Heart left ventricle (tissue), 16 donors: ENCODE measurements at regions not wholly inside any gene's neighbourhood (a gene's known extent, or its start where the extent isn't known, plus 50 kb on each side); places are given as distances from the start of the nearest gene placed in this dataset.

Source experiments
- ATAC-seq, 4 donors: fragments of 200-7000 bp; cut with Tn5 transposase; one replicate each; pipeline ENCODE4 v1.9.1; 2020 to 2022; ENCODE audit warnings: moderate library complexity in 4 of 4, mild to moderate bottlenecking in 3 of 4, moderate number of reproducible peaks in 1 of 4
- DNase-seq, 5 donors: peaks; one replicate each; pipeline ENCODE4 v3.0.0-alpha.2; 2020
- H3K27ac ChIP-seq, 12 donors: fragments of 200-600 bp; sonication (generic) in 4 of 12; one replicate each; pipeline versions ENCODE4 v1.5.0 to v1.8.0; 2016 to 2022; ENCODE audit warnings: mild to moderate bottlenecking in 2 of 12
- H3K27me3 ChIP-seq, 9 donors: fragments of 200-600 bp; sonication (generic) in 2 of 9; one replicate each; pipeline versions ENCODE4 v1.5.1 to v1.8.0; 2016 to 2022; ENCODE audit warnings: mild to moderate bottlenecking in 3 of 9
- H3K36me3 ChIP-seq, 9 donors: fragments of 200-600 bp; sonication (generic) in 2 of 9; one replicate each; pipeline versions ENCODE4 v1.5.0 to v1.8.0; 2018 to 2022; ENCODE audit warnings: mild to moderate bottlenecking in 2 of 9
- H3K4me1 ChIP-seq, 12 donors: fragments of 200-600 bp; sonication (generic) in 4 of 12; one replicate each; pipeline versions ENCODE4 v1.5.0 to v1.8.0; 2016 to 2022; ENCODE audit warnings: mild to moderate bottlenecking in 3 of 12
- H3K4me3 ChIP-seq, 12 donors: fragments of 200-600 bp; sonication (generic) in 4 of 12; one replicate each; pipeline versions ENCODE4 v1.5.0 to v1.8.0; 2017 to 2022; ENCODE audit warnings: mild to moderate bottlenecking in 9 of 12, moderate library complexity in 4 of 12
- H3K9me3 ChIP-seq, 12 donors: fragments of 200-600 bp; sonication (generic) in 4 of 12; one replicate each; pipeline versions ENCODE4 v1.5.0 to v1.8.0; 2016 to 2022; ENCODE audit warnings: mild to moderate bottlenecking in 1 of 12
- CTCF ChIP-seq, 12 donors: fragments of 200-600 bp; sonication (generic) in 4 of 12; IDR thresholded peaks; one replicate each; pipeline versions ENCODE4 v1.5.0 to v1.8.0; 2018 to 2022; ENCODE audit warnings: antibody characterized with exemption in 12 of 12, mild to moderate bottlenecking in 5 of 12
- POLR2A ChIP-seq, 2 donors: fragments of 450-650 bp; IDR thresholded peaks; one replicate each; pipeline ENCODE4 v1.6.1; 2017; ENCODE audit warnings: antibody characterized with exemption in 2 of 2, mild to moderate bottlenecking in 2 of 2, moderate library complexity in 2 of 2
- WGBS, 4 donors: extraction: QIAGEN DNeasy Blood & Tissue Kit in 2 of 4; methylation state at CpG; one replicate each; pipeline versions ENCODE4 v1.1.5 to v1.1.7; 2013 to 2018; 5-methylcytosine and 5-hydroxymethylcytosine counted together
- intact Hi-C, 10 donors: fragments of 100-400 bp; cut with DNase I; formaldehyde crosslinking; loops; one replicate each; pipeline versions ENCODE4 v1.11.1 to v1.14.2; 2022
- donor health status: ischemic (EF 13 %, LVEDD 7.1; RV severe dilation, severe dysfunction).
- donor health status: healthy with polysubstance abuse.
- donor health status: DM: no; HTN: yes; CAD: no.
- donor health status: DM: no; HTN: no; CAD: no.
- donor health status: ischemic (EF 25% LVEDD 6.9; RV normal size, moderate dysfunction).
- donor health status: ischemic (EF 25% LVEDD 5.7; RV mildly dilated, moderate dysfunction).
- donor health status: healthy.
- donor health status: DM: yes; HTN: yes; CAD: no.
- donor health status: ischemic (EF 35%, LVEDD 5.7; RV mildly dilated, moderate dysfunction).
- donor health status: nonischemic (EF 11% LVEDD 7.7; RV severe dilation, severe dysfunction).
- donor health status: DM: yes; HTN: yes; CAD: no.
- donor health status: PGD.
- donor health status: ischemic (EF 29% LVEDD 5.4; RV normal size, mild dysfunction).
- donor health status: nonischemic (EF 23%, LVEDD 6.1; RV moderate dilation, normal function).

- H3K4me3 ChIP-seq, result no peak overlapping the region
- H3K4me1 ChIP-seq, result no peaks in the 10 kb centered on the region
- 84 to 87% (median 86%) methylated on average over 5 of the region's 5 CpGs for WGBS, 4 donors
- no peak for ATAC-seq
- no peaks in the 10 kb centered on the region for H3K9me3 ChIP-seq
- no peak overlapping the region for H3K27ac ChIP-seq
- TF ChIP-seq CTCF (IDR thresholded peaks at IDR 0.05), result no peak
- no peak for TF ChIP-seq POLR2A (IDR thresholded peaks at IDR 0.05)
- H3K36me3 ChIP-seq, result no peaks in the 10 kb centered on the region
- no peak for DNase-seq
- H3K27me3 ChIP-seq, result no peaks in the 10 kb centered on the region
- intact Hi-C loops, result no loop called here
Measured at GRCh38 chr12:74963867-74964331, 245.7 kb downstream of the KCNC2 start.

- no peaks in the 10 kb centered on the region for H3K36me3 ChIP-seq
- no peak for ATAC-seq
- intact Hi-C loops, result no loop called here
- H3K27ac ChIP-seq, result no peak overlapping the region
- DNase-seq, result no peak
- 61 to 71% (median 65%) methylated on average over 2 of the region's 2 CpGs for WGBS, 4 donors
- H3K4me1 ChIP-seq, result no peaks in the 10 kb centered on the region
- no peaks in the 10 kb centered on the region for H3K27me3 ChIP-seq
- peaks cover 0 to under 1% (median 0%) of the 10 kb centered on the region in 12 donors for H3K9me3 ChIP-seq
- no peak overlapping the region for H3K4me3 ChIP-seq
- TF ChIP-seq CTCF (IDR thresholded peaks at IDR 0.05) (no peak), POLR2A (IDR thresholded peaks at IDR 0.05) (no peak)
Measured at GRCh38 chr12:74964390-74964789, 245.2 kb downstream of the KCNC2 start.

GRCh38 chr12:74971201-74971600 lies 238.4 kb downstream of the KCNC2 start:
- ATAC-seq, result no peak
- no peaks in the 10 kb centered on the region for H3K4me1 ChIP-seq
- H3K27ac ChIP-seq, result no peak overlapping the region
- H3K36me3 ChIP-seq, result no peaks in the 10 kb centered on the region
- intact Hi-C loops, result no loop called here
- no peak for DNase-seq
- peaks cover 0 to 13% (median 0%) of the 10 kb centered on the region in 12 donors for H3K9me3 ChIP-seq
- TF ChIP-seq POLR2A (IDR thresholded peaks at IDR 0.05), result no peak
- H3K27me3 ChIP-seq, result no peaks in the 10 kb centered on the region
- H3K4me3 ChIP-seq, result no peak overlapping the region
- WGBS, 4 donors, result 40 to 64% (median 60%) methylated on average over 1 of the region's 1 CpG

GRCh38 chr12:74977832-74978481 lies 231.7 kb downstream of the KCNC2 start:
- Histone ChIP-seq H3K27me3 (no peaks in the 10 kb centered on the region), H3K4me1 (no peaks in the 10 kb centered on the region), H3K4me3 (no peak overlapping the region), H3K36me3 (no peaks in the 10 kb centered on the region), H3K9me3 (no peaks in the 10 kb centered on the region), H3K27ac (no peak overlapping the region)
- no peak for ATAC-seq
- intact Hi-C loops, result no loop called here
- TF ChIP-seq POLR2A (IDR thresholded peaks at IDR 0.05), result no peak
- no peak for TF ChIP-seq CTCF (IDR thresholded peaks at IDR 0.05)
- 72 to 80% (median 74%) methylated on average over 5 of the region's 5 CpGs for WGBS, 4 donors
- no peak for DNase-seq

GRCh38 chr12:74980510-74980909 lies 229.1 kb downstream of the KCNC2 start:
- intact Hi-C loops, result no loop called here
- H3K36me3 ChIP-seq, result no peaks in the 10 kb centered on the region
- no peaks in the 10 kb centered on the region for H3K4me1 ChIP-seq
- no peaks in the 10 kb centered on the region for H3K9me3 ChIP-seq
- 33 to 44% (median 39%) methylated on average over 4 of the region's 4 CpGs for WGBS, 4 donors
- H3K27ac ChIP-seq, result no peak overlapping the region
- DNase-seq, result no peak
- no peak overlapping the region for H3K4me3 ChIP-seq
- no peak for TF ChIP-seq CTCF (IDR thresholded peaks at IDR 0.05)
- TF ChIP-seq POLR2A (IDR thresholded peaks at IDR 0.05), result no peak
- no peak for ATAC-seq
- no peaks in the 10 kb centered on the region for H3K27me3 ChIP-seq
